Natural killer cell (primary cell): ENCODE measurements at regions not wholly inside any gene's neighbourhood (a gene's known extent, or its start where the extent isn't known, plus 50 kb on each side); places are given as distances from the start of the nearest gene placed in this dataset.

Experiments
- ATAC-seq, 3 donors: fragments of 150-1000 bp in 2 of 3; fragments of 200-7000 bp in 1 of 3; cut with Tn5 transposase; 1 replicate in 1 of 3; 2 replicates in 2 of 3; pipeline ENCODE4 v1.10.0; 2021; ENCODE audit warnings: mild to moderate bottlenecking in 2 of 3, moderate library complexity in 2 of 3
- DNase-seq, 2 donors: peaks; one replicate each; pipeline versions ENCODE4 v3.0.0 to v3.0.0-alpha.2; 2013 to 2021; ENCODE audit warnings: mixed read lengths in 1 of 2
- H3K27ac ChIP-seq: one replicate; pipeline ENCODE4 v1.5.1; 2013; ENCODE audit warnings: mild to moderate bottlenecking, low read length
- H3K27me3 ChIP-seq: one replicate; pipeline ENCODE4 v1.6.1; 2013; ENCODE audit warnings: low read length; ENCODE audit not compliant: control insufficient read depth, insufficient read depth
- H3K36me3 ChIP-seq: one replicate; pipeline ENCODE4 v1.6.1; 2013; ENCODE audit warnings: low read length; ENCODE audit not compliant: control insufficient read depth, insufficient read depth
- H3K4me1 ChIP-seq: one replicate; pipeline ENCODE4 v1.6.1; 2013; ENCODE audit warnings: low read length; ENCODE audit not compliant: control insufficient read depth, insufficient read depth
- H3K4me3 ChIP-seq: one replicate; pipeline ENCODE4 v1.5.1; 2013; ENCODE audit warnings: low read length
- H3K9me3 ChIP-seq: one replicate; pipeline ENCODE4 v1.6.1; 2013; ENCODE audit warnings: low read length; ENCODE audit not compliant: control insufficient read depth, insufficient read depth
- H3K27ac Mint-ChIP-seq, 2 donors: one replicate each; pipeline ENCODE4 v1.8.0; 2022; ENCODE audit warnings: mild to moderate bottlenecking in 2 of 2, mixed read lengths in 2 of 2, moderate library complexity in 1 of 2
- H3K27me3 Mint-ChIP-seq, 2 donors: one replicate each; pipeline ENCODE4 v1.8.0; 2022; ENCODE audit warnings: low read depth in 2 of 2, mixed read lengths in 2 of 2
- H3K36me3 Mint-ChIP-seq: one replicate; pipeline ENCODE4 v1.8.0; 2022; ENCODE audit warnings: mixed read lengths
- H3K4me1 Mint-ChIP-seq, 2 donors: one replicate each; pipeline ENCODE4 v1.8.0; 2022; ENCODE audit warnings: mixed read lengths in 2 of 2
- H3K4me3 Mint-ChIP-seq: one replicate; pipeline ENCODE4 v1.8.0; 2022; ENCODE audit warnings: mild to moderate bottlenecking, moderate library complexity, mixed read lengths
- H3K9me3 Mint-ChIP-seq, 2 donors: one replicate each; pipeline ENCODE4 v1.8.0; 2022; ENCODE audit warnings: mixed read lengths in 2 of 2
- CTCF ChIP-seq: fragments of 200-600 bp; IDR thresholded peaks from one replicate; pipeline ENCODE4 v1.8.0; 2022; ENCODE audit warnings: antibody characterized with exemption
- WGBS: methylation state at CpG from one replicate; pipeline ENCODE4 v1.1.7; 2013; ENCODE audit warnings: missing lambda C conversion rate; ENCODE audit not compliant: insufficient coverage; 5-methylcytosine and 5-hydroxymethylcytosine counted together
- intact Hi-C: fragments of 100-400 bp; cut with micrococcal nuclease; formaldehyde crosslinking; loops from one replicate; pipeline ENCODE4 v1.14.2; 2022

- no peak overlapping the region for H3K27ac ChIP-seq
Observed at GRCh38 chr10:2278363-2278762, 541.0 kb upstream of the ADARB2 start.

GRCh38 chr10:2263561-2263960 is 526.2 kb upstream of the ADARB2 start:
- Histone ChIP-seq H3K27me3 (no peaks in the 10 kb centered on the region), H3K4me3 (no peak overlapping the region), H3K9me3 (peaks cover 3% of the 10 kb centered on the region), H3K27ac (no peak overlapping the region), H3K4me1 (no peaks in the 10 kb centered on the region), H3K36me3 (no peaks in the 10 kb centered on the region)
- intact Hi-C loops, result no loop called here
- no peak overlapping the region for H3K27ac Mint-ChIP-seq
- no peaks in the 10 kb centered on the region for H3K4me1 Mint-ChIP-seq
- ATAC-seq, result no peak
- TF ChIP-seq CTCF, result no peak
- H3K36me3 Mint-ChIP-seq, result no peaks in the 10 kb centered on the region
- no peak for DNase-seq
- no peak overlapping the region for H3K4me3 Mint-ChIP-seq
- peaks cover 6% of the 10 kb centered on the region in 2 donors for H3K9me3 Mint-ChIP-seq
- peaks cover 0 to 3% of the 10 kb centered on the region in 2 donors for H3K27me3 Mint-ChIP-seq

More at GRCh38 chr10:2278363-2278762, 541.0 kb upstream of the ADARB2 start:
- Mint-ChIP-seq H3K4me1 (no peaks in the 10 kb centered on the region), H3K27me3 (peaks cover 0 to 1% of the 10 kb centered on the region in 2 donors), H3K27ac (no peak overlapping the region), H3K4me3 (no peak overlapping the region), H3K9me3 (peaks cover 2 to 3% of the 10 kb centered on the region in 2 donors), H3K36me3 (no peaks in the 10 kb centered on the region)
- no peak for ATAC-seq
- Histone ChIP-seq H3K36me3 (no peaks in the 10 kb centered on the region), H3K4me3 (no peak overlapping the region), H3K27me3 (no peaks in the 10 kb centered on the region), H3K9me3 (no peaks in the 10 kb centered on the region), H3K4me1 (no peaks in the 10 kb centered on the region)
- no peak for TF ChIP-seq CTCF
- no peak for DNase-seq
- WGBS, result 80% methylated on average over 11 of the region's 11 CpGs
- intact Hi-C loops, result no loop called here

GRCh38 chr10:2262878-2263277 is 525.6 kb upstream of the ADARB2 start:
- Histone ChIP-seq H3K27me3 (no peaks in the 10 kb centered on the region), H3K4me1 (no peaks in the 10 kb centered on the region), H3K27ac (no peak overlapping the region), H3K36me3 (no peaks in the 10 kb centered on the region), H3K9me3 (peaks cover 3% of the 10 kb centered on the region), H3K4me3 (no peak overlapping the region)
- intact Hi-C loops, result no loop called here
- no peaks in the 10 kb centered on the region for H3K27me3 Mint-ChIP-seq
- H3K4me3 Mint-ChIP-seq, result no peak overlapping the region
- no peaks in the 10 kb centered on the region for H3K4me1 Mint-ChIP-seq
- ATAC-seq (no peak), DNase-seq (no peak)
- peaks cover 2 to 3% of the 10 kb centered on the region in 2 donors for H3K9me3 Mint-ChIP-seq
- no peaks in the 10 kb centered on the region for H3K36me3 Mint-ChIP-seq
- no CpG with 5 or more reads among the region's 4 CpGs for WGBS
- no peak for TF ChIP-seq CTCF
- H3K27ac Mint-ChIP-seq, result no peak overlapping the region

- intact Hi-C loops, result no loop called here
- Mint-ChIP-seq H3K36me3 (no peaks in the 10 kb centered on the region), H3K4me3 (no peak overlapping the region), H3K4me1 (no peaks in the 10 kb centered on the region), H3K9me3 (peaks cover 2 to 3% of the 10 kb centered on the region in 2 donors), H3K27me3 (no peaks in the 10 kb centered on the region), H3K27ac (no peak overlapping the region)
- Histone ChIP-seq H3K27me3 (no peaks in the 10 kb centered on the region), H3K4me1 (no peaks in the 10 kb centered on the region), H3K4me3 (no peak overlapping the region), H3K36me3 (no peaks in the 10 kb centered on the region), H3K9me3 (peaks cover 3% of the 10 kb centered on the region), H3K27ac (no peak overlapping the region)
- no peak for DNase-seq
- TF ChIP-seq CTCF, result no peak
- ATAC-seq, result no peak
- WGBS, result no CpG with 5 or more reads among the region's 2 CpGs
Observed at GRCh38 chr10:2262333-2262732, 525.0 kb upstream of the ADARB2 start.
